ENCODE measurements at regions not wholly inside any gene's neighbourhood (a gene's known extent, or its start where the extent isn't known, plus 50 kb on each side); places are given as distances from the start of the nearest gene placed in this dataset.
A peak's percentile ranks its signal among the peaks of the same experiment; 100 is the strongest.

GRCh38 chr15:26374806-26375205 lies 398.1 kb downstream of the GABRB3 start:
- DNase-seq, result no peak

DNA sequence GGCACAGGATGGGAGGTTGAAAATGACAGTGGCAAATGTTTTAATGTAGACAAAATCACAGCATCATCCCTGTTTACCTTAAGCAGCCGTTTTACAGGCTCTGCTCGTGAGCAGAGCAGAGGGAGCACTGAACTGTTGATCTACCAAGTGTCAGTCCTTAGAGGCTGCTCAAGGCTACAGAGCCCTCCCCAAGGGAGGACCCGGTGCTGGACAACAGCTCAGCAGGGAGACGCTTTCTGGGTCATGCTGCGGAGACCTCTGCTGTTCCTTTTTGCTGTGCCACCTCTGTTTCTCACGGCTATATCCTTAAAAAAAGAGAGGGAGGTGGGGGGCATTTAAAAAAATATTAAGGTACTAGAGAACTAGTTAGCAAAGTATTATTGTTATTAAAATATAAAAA lies 400.2 kb downstream of the GABRB3 start:
- DNase-seq, result no peak

DNA sequence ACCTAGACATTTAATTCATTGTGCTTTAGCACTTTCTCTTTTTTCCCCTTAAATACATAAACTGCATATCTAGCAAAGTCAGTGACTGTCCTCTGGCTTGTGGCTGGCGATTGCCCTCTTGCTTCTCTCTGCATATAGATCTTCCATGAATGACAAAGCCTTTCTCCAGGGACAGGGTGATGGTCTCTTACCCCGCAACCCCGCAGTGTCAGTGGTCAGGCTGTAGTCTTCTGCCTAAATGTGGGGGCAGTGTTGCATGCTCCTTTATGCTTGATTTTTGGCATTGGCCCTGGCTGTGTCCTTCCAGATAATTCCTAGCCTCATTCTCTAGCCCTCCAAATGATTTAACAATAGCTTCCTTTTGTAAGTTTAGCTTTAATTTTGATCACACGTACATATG lies 407.8 kb downstream of the GABRB3 start:
- DNase-seq, result no peak

GRCh38 chr15:26359855-26360254 lies 413.0 kb downstream of the GABRB3 start:
- no peak for DNase-seq

GRCh38 chr15:26358708-26359107 lies 414.2 kb downstream of the GABRB3 start:
- DNase-seq, result no peak

DNA sequence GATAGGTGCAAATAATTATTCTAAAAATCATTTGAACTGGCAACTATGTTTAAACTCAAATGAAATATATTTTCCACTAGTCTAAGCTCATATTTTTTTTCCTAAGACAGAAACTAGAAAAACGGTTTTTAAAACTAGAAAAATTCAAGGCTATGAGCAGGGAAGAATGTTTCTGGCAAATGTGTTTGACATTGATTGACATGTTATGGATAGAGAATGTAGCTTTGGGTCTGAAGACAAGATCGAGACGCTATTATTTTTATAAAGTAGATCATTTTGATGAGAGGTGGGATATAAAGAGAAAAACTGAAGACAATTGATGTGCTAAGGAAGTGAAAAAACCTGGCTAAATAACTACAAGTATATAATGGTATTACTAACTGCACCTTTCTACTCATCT lies 415.2 kb downstream of the GABRB3 start:
- DNase-seq, result no peak

DNA sequence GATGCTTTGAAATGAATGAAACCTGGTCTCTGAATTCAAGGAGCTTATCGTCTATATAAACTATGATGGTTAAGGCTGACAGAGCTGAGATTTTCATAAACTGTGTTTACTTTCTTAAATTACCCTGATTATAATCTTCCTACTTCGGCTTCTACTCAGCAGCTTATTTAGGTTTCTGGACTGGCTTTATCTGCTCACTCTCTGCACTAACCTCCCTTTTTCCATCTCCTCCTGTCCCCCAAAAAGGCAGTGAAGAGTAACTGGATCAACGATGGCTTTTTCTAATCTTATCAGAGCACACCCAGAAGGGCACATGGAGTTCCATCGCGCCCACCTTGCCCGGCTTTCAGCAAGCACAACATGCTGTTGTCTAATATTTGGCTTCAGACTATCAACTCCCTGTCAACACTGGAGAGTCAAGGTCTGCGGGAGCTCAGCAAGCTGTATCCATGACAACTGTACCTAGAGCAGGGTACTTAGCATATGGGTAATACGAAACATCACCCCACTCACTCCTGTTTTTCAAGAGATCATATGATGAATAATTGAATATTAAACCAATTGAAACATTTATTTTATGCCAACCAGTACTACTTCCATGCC lies 417.3 kb downstream of the GABRB3 start:
- DNase-seq, result no peak

DNA sequence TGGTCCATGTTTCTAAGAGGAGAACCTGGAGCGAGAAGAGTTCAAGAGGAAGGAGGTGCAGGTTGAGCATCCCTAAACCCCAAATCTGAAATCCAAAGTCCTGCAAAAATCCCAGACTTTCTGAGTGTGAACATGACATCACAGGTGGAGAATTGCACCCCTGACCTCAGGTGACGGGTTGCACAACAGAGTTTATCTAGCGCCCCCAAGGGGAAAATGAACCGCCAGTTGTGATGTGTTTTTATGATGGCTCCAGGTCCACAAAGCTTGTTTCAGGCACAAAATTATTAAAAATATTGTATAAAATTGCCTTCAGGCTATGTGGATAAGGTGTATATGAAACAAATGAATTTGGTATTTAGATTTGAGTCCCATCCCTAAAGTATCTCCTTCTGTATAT lies 420.0 kb downstream of the GABRB3 start:
- DNase-seq, result no peak

GRCh38 chr15:26352406-26352805 lies 420.5 kb downstream of the GABRB3 start:
- DNase-seq, result no peak

DNA sequence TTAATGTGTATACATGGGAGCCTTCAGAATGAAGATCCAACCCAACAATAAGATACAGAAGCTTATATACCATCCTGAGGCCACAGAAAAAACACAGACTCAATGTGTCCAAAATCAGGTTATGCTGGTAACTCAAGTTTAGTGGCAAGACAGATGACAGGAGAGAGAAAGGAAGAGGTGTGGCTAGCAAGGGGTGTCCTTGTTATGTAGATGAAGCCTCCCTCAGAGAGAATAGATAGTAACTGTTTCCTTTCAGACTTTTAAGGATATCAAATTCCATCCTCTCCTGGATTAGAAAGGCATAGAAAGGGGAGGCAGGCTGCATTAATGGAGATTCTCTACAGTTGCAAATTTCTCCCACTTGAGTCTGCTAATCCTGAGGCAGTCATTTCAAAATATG lies 447.4 kb downstream of the GABRB3 start:
- DNase-seq, result no peak

- DNase-seq, result no peak
Measured at GRCh38 chr15:26323566-26323965, 449.3 kb downstream of the GABRB3 start.

DNA sequence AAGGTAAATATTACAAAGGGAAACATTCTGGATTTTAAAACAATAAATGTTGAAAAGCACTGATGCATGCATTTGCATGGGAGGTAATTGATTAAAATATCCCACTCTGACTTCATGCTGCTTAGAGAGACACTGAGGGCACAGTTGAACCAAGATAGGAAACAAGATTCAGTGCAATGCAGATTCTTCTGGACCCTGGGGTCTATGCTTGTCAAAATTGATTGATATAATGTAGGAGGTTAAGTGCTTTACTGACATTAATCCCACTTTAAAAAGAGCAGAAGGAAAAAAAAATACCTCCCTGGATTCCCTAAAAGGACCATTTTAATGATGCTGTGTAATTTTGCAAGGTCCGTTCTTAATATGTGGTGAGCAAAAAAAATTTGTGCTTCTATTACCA lies 454.2 kb downstream of the GABRB3 start:
- DNase-seq, result no peak

- no peak for DNase-seq
Measured at GRCh38 chr15:26314577-26314976, 451.4 kb upstream of the ATP10A start.

- no peak for DNase-seq
Measured at GRCh38 chr15:26311710-26312236, 448.6 kb upstream of the ATP10A start.

- DNase-seq, result no peak
Measured at GRCh38 chr15:26298659-26299170, 435.6 kb upstream of the ATP10A start.

DNA sequence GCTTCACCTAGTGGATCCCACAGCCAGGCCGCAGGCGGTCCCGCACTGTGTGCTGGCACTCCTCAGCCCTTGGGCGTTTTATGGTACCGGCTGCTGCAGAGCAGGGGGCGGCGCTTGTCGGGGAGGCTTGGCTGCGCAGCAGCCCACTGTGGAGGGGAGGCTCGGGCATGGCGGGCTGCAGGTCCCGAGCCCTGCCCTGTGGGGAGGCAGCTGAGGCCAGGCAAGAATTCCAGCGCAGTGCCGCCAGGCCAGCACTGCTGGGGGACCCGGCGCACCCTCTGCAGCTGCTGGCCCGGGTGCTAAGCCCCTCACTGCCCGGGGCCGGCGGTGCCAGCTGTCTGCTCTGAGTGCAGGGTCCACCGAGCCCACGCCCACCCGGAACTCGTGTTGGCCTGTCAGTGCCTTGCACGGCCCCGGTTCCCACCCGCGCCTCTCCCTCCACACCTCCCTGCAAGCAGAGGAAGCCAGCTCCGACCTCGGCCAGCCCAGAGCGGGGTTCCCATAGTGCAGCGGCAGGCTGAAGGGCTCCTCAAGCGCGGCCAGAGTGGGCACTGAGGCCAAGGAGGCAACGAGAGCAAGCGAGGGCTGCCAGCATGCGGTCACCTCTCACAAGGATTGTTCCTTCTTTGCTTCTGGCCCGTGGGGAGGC lies 435.0 kb upstream of the ATP10A start:
- DNase-seq, result no peak

GRCh38 chr15:26295336-26296085 lies 432.4 kb upstream of the ATP10A start:
- no peak for DNase-seq

GRCh38 chr15:26294059-26294689 lies 431.0 kb upstream of the ATP10A start:
- DNase-seq, result no peak

- DNase-seq, result no peak
Measured at GRCh38 chr15:26287381-26287780, 424.3 kb upstream of the ATP10A start.

DNA sequence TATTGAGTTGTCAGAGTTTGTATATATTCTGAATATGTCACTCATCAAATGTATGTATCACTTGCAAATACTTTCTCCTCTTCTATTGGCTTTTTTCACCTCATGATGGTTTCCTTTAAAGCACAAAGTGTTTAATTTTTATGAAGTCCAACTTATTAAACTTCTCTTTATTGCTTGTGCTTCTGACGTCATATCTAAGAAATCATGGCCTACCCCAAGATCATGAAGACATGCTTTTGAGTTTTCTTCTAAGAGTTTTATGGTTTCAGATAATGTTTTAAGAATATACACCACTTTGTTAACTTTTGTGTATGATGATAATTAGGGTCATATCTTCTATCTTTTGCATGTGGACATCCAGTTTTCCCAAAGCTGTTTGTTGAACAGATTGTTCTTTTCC lies 417.2 kb upstream of the ATP10A start:
- DNase-seq, result no peak

GRCh38 chr15:26261966-26262365 lies 398.8 kb upstream of the ATP10A start:
- no peak for DNase-seq

- DNase-seq, result no peak
Measured at GRCh38 chr15:26261413-26261812, 398.3 kb upstream of the ATP10A start.

GRCh38 chr15:26260517-26261133 lies 397.5 kb upstream of the ATP10A start:
- DNase-seq, result peak; percentile 19
